ENCODE measurements at regions not wholly inside any gene's neighbourhood (a gene's known extent, or its start where the extent isn't known, plus 50 kb on each side); places are given as distances from the start of the nearest gene placed in this dataset.
"Not testable (repeated sequence)": the region's sequence is repeated elsewhere in the genome, so short reads cannot be mapped to it uniquely, and the experiment has no call there.

GRCh38 chr9:97130864-97131263, 91.9 kb upstream of the CTSV start:
- not testable (repeated sequence) for TF ChIP-seq CTCF (IDR thresholded peaks at IDR 0.05; ENCODE audit: low read depth, low read length); EZH2phosphoT487 (IDR thresholded peaks at IDR 0.05; ENCODE audit: low read depth)

Data from OCI-LY3 (cell line).